MM.1S (cell line): ENCODE measurements at regions not wholly inside any gene's neighbourhood (a gene's known extent, or its start where the extent isn't known, plus 50 kb on each side); places are given as distances from the start of the nearest gene placed in this dataset.

Experiments
- EZH2 ChIP-seq: fragments of 300-600 bp; sonication (generic); optimal IDR thresholded peaks from 2 replicates; pipeline ENCODE3; 2017; ENCODE audit warnings: low read depth, mild to moderate bottlenecking, antibody characterized with exemption, low read length, mixed read lengths
- EZH2phosphoT487 ChIP-seq: fragments of 300-600 bp; sonication (generic); IDR thresholded peaks from 2 replicates; pipeline ENCODE4 v1.6.1; 2018; ENCODE audit warnings: antibody characterized with exemption, low read length
- TF ChIP-seq, protein P1 (sequence below): fragments of 300-600 bp; sonication (generic); IDR thresholded peaks from 2 replicates; pipeline ENCODE4 v1.5.1; 2016; ENCODE audit warnings: antibody characterized with exemption, low read length, mixed read lengths

DNA sequence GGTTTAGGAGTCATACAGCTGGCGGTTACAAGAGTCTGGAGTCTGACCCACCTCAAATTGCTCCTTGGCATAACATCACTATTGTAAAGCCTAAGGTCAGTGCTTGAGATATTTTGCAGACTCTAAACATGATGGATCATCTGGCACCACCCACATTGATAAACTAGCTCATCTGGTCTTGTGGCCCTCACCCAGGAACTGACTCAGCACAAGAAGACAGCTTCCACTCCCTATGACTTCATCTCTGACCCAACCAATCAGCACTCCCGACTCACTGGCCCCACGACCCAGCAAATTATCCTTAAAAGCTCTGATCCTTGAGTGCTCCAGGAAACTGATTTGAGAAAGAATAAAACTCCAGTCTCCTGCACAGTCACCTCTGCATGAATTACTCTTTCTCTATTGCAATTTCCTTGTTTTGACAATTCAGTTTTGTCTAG lies 115.9 kb downstream of the CD24 start:
- TF ChIP-seq, protein P1, sequence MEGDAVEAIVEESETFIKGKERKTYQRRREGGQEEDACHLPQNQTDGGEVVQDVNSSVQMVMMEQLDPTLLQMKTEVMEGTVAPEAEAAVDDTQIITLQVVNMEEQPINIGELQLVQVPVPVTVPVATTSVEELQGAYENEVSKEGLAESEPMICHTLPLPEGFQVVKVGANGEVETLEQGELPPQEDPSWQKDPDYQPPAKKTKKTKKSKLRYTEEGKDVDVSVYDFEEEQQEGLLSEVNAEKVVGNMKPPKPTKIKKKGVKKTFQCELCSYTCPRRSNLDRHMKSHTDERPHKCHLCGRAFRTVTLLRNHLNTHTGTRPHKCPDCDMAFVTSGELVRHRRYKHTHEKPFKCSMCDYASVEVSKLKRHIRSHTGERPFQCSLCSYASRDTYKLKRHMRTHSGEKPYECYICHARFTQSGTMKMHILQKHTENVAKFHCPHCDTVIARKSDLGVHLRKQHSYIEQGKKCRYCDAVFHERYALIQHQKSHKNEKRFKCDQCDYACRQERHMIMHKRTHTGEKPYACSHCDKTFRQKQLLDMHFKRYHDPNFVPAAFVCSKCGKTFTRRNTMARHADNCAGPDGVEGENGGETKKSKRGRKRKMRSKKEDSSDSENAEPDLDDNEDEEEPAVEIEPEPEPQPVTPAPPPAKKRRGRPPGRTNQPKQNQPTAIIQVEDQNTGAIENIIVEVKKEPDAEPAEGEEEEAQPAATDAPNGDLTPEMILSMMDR = no peak
- TF ChIP-seq EZH2 (no peak), EZH2phosphoT487 (no peak)
